ENCODE measurements at regions not wholly inside any gene's neighbourhood (a gene's known extent, or its start where the extent isn't known, plus 50 kb on each side); places are given as distances from the start of the nearest gene placed in this dataset.
"Not testable (repeated sequence)": the region's sequence is repeated elsewhere in the genome, so short reads cannot be mapped to it uniquely, and the experiment has no call there.

GRCh38 chr16:31718998-31719397 lies 154.6 kb upstream of the ZNF267 start:
- no peak overlapping the region for H3K4me3 Mint-ChIP-seq
- H3K36me3 Mint-ChIP-seq = peaks cover 88% of the 10 kb centered on the region
- ATAC-seq = no peak
- H3K4me1 Mint-ChIP-seq = peaks cover 18% of the 10 kb centered on the region
- CTCF ChIA-PET = no interaction called here
- H3K27ac Mint-ChIP-seq = no peak overlapping the region
- no peaks in the 10 kb centered on the region for H3K27me3 Mint-ChIP-seq
- H3K9me3 Mint-ChIP-seq (ENCODE audit: low read depth) = peaks cover 10% of the 10 kb centered on the region
- no peak for DNase-seq

GRCh38 chr16:31727553-31727952 lies 146.1 kb upstream of the ZNF267 start:
- Mint-ChIP-seq H3K36me3 (peaks cover 86% of the 10 kb centered on the region), H3K4me1 (peaks cover 1% of the 10 kb centered on the region), H3K9me3 (ENCODE audit: low read depth) (peaks cover 37% of the 10 kb centered on the region), H3K4me3 (no peak overlapping the region), H3K27ac (no peak overlapping the region), H3K27me3 (no peaks in the 10 kb centered on the region)
- CTCF ChIA-PET = no interaction called here
- no peak for ATAC-seq
- DNase-seq = no peak

GRCh38 chr16:31734265-31734664 lies 139.3 kb upstream of the ZNF267 start:
- CTCF ChIA-PET = no interaction called here
- no peaks in the 10 kb centered on the region for H3K4me1 Mint-ChIP-seq
- no peak overlapping the region for H3K27ac Mint-ChIP-seq
- H3K36me3 Mint-ChIP-seq = peaks cover 84% of the 10 kb centered on the region
- H3K4me3 Mint-ChIP-seq = no peak overlapping the region
- H3K9me3 Mint-ChIP-seq (ENCODE audit: low read depth) = peaks cover 37% of the 10 kb centered on the region
- no peak for ATAC-seq
- no peak for DNase-seq
- H3K27me3 Mint-ChIP-seq = no peaks in the 10 kb centered on the region

DNA sequence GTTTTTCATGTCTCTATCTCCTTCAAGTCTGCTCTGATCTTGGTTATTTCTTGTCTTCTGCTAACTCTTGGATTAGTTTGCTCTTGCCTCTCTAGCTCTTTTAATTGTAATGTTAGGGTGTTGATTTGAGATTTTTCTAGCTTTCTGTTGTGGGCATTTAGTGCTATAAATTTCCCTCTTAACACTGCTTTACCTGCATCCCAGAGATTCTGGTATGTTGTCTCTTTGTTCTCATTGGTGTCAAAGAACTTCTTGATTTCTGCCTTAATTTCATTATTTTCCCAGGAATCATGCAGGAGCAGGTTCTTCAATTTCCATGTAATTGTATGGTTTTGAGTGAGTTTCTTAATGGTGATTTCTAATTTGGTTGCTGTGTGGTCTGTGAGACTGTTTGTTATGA lies 128.5 kb upstream of the ZNF267 start:
- H3K27me3 Mint-ChIP-seq, H3K27ac Mint-ChIP-seq, H3K4me3 Mint-ChIP-seq, ATAC-seq, DNase-seq, CTCF ChIA-PET, H3K4me1 Mint-ChIP-seq: not testable (repeated sequence)
- Mint-ChIP-seq H3K9me3 (ENCODE audit: low read depth) (peaks cover 51% of the 10 kb centered on the region), H3K36me3 (peaks cover 92% of the 10 kb centered on the region)

GRCh38 chr16:31745900-31746299 lies 127.7 kb upstream of the ZNF267 start:
- Mint-ChIP-seq H3K27me3 (no peaks in the 10 kb centered on the region), H3K4me1 (no peaks in the 10 kb centered on the region), H3K4me3 (no peak overlapping the region), H3K9me3 (ENCODE audit: low read depth) (peaks cover 49% of the 10 kb centered on the region), H3K36me3 (peaks cover 91% of the 10 kb centered on the region), H3K27ac (no peak overlapping the region)
- CTCF ChIA-PET = no interaction called here
- DNase-seq (no peak), ATAC-seq (no peak)

DNA sequence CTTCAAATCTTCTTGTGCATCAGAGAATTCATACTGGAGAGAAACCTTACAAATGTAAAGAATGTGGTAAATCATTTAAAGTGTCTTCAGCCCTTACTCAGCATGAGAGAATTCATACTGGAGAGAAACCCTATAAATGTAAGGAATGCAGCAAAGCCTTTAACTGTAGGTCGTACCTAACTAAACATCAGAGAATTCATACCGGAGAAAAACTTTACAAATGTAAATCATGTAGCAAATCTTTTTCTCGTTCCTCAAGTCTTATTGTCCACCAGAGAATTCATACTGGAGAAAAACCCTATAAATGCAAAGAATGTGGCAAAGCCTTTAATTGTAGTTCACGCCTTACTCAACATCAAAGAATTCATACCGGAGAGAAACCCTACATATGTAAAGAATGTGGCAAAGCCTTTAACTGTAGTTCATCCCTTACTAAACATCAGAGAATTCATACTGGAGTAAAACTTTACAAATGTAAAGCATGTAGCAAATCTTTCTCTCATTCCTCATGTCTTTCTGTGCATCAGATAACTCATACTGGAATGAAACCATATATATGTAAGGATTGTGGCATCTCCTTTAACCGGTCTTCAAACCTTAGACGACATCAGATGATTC lies 118.5 kb upstream of the ZNF267 start:
- no peak overlapping the region for H3K27ac Mint-ChIP-seq
- CTCF ChIA-PET = no interaction called here
- peaks cover 62% of the 10 kb centered on the region for H3K9me3 Mint-ChIP-seq (ENCODE audit: low read depth)
- DNase-seq (no peak), ATAC-seq (no peak)
- no peak overlapping the region for H3K4me3 Mint-ChIP-seq
- H3K4me1 Mint-ChIP-seq = no peaks in the 10 kb centered on the region
- H3K27me3 Mint-ChIP-seq = no peaks in the 10 kb centered on the region
- H3K36me3 Mint-ChIP-seq = peaks cover 81% of the 10 kb centered on the region

DNA sequence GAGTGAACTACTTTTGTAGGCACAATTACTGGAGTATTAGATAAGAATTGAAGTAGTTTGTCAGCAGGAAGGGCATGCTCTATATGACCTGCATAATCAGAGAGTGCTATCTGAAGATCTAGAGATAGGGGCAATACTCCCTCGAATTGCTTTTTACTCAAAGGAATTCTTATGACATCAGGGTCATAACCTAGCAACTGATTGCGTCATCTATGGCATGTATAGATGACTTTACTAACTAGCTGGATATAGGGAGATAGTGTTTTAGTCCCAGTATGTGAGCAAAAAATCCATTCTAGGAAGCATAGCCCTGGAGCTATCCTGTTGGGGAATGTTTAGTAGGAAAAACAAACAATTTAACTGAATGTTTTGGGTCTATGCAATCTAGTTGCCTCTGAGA lies 109.5 kb upstream of the ZNF267 start:
- peaks cover 28% of the 10 kb centered on the region for H3K9me3 Mint-ChIP-seq (ENCODE audit: low read depth)
- no peak overlapping the region for H3K27ac Mint-ChIP-seq
- no peaks in the 10 kb centered on the region for H3K4me1 Mint-ChIP-seq
- DNase-seq (no peak), ATAC-seq (no peak)
- CTCF ChIA-PET = no interaction called here
- no peak overlapping the region for H3K4me3 Mint-ChIP-seq
- H3K27me3 Mint-ChIP-seq = no peaks in the 10 kb centered on the region
- H3K36me3 Mint-ChIP-seq = peaks cover 27% of the 10 kb centered on the region

- peaks cover 13% of the 10 kb centered on the region for H3K36me3 Mint-ChIP-seq
These were observed 106.3 kb upstream of the ZNF267 start for GRCh38 chr16:31767267-31767666.

DNA sequence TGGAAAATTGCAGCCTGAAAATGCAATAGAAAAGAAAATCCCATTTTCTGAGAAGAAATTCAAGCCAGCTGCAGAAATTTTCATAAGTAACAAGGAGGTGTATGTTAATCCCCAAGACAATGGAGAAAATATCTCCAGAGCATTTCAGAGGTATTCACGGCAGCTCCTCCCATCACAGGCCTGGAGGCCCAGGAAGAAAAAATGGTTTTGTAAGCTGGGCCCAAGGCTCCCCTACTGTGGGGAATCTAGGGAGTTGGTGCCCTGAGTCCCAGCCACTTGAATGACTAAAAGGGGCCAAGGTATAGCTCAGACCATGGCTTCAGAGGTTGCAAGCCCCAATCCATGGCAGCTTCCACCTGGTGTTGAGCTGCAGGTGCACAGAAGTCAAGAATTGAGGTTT lies 93.3 kb upstream of the ZNF267 start:
- Mint-ChIP-seq H3K27me3 (no peaks in the 10 kb centered on the region), H3K9me3 (ENCODE audit: low read depth) (peaks cover 20% of the 10 kb centered on the region), H3K27ac (no peak overlapping the region), H3K4me1 (no peaks in the 10 kb centered on the region), H3K4me3 (no peak overlapping the region), H3K36me3 (no peaks in the 10 kb centered on the region)
- CTCF ChIA-PET = no interaction called here
- no peak for ATAC-seq
- DNase-seq = no peak

More at GRCh38 chr16:31767267-31767666, 106.3 kb upstream of the ZNF267 start:
- Mint-ChIP-seq H3K27me3 (no peaks in the 10 kb centered on the region), H3K27ac (no peak overlapping the region), H3K9me3 (ENCODE audit: low read depth) (peaks cover 31% of the 10 kb centered on the region), H3K4me1 (no peaks in the 10 kb centered on the region), H3K4me3 (no peak overlapping the region)
- no peak for ATAC-seq
- CTCF ChIA-PET = no interaction called here
- no peak for DNase-seq

GRCh38 chr16:31785126-31785525 lies 88.5 kb upstream of the ZNF267 start:
- DNase-seq = no peak
- CTCF ChIA-PET = interaction anchor here (0.6 kb wide), 1 partner anchor 402 kb away, joined by 3 read pairs; no protein-coding TSS in a partner anchor
- peaks cover 14% of the 10 kb centered on the region for H3K9me3 Mint-ChIP-seq (ENCODE audit: low read depth)

GRCh38 chr16:31807086-31807485 lies 66.5 kb upstream of the ZNF267 start:
- H3K4me3 Mint-ChIP-seq = no peak overlapping the region
- H3K9me3 Mint-ChIP-seq (ENCODE audit: low read depth) = no peaks in the 10 kb centered on the region
- CTCF ChIA-PET = no interaction called here
- no peaks in the 10 kb centered on the region for H3K4me1 Mint-ChIP-seq
- DNase-seq (no peak), ATAC-seq (no peak)
- no peaks in the 10 kb centered on the region for H3K36me3 Mint-ChIP-seq
- no peaks in the 10 kb centered on the region for H3K27me3 Mint-ChIP-seq
- no peak overlapping the region for H3K27ac Mint-ChIP-seq

More at GRCh38 chr16:31785126-31785525, 88.5 kb upstream of the ZNF267 start:
- Mint-ChIP-seq H3K4me1 (no peaks in the 10 kb centered on the region), H3K27me3 (no peaks in the 10 kb centered on the region), H3K4me3 (no peak overlapping the region), H3K27ac (no peak overlapping the region), H3K36me3 (no peaks in the 10 kb centered on the region)
- no peak for ATAC-seq

DNA sequence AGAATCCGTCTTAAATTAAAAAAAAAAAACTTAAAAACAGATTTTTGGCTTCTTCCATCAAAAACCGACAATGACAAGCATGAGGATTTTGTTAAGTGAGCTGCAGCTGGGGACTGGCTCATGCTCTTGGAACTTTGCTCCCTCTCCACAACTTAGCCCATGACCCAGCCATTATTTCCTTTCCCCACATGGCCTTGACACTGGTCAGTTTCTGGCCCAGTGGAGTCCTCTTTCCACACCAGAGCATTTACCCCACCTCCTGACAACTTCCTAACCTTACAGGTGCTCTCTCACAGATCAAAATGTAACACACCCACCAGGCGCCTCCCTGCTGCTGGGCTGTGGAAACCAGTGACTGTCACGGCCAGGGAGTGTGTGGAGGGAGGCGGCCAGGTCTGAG lies 62.7 kb upstream of the ZNF267 start:
- CTCF ChIA-PET = no interaction called here

DNA sequence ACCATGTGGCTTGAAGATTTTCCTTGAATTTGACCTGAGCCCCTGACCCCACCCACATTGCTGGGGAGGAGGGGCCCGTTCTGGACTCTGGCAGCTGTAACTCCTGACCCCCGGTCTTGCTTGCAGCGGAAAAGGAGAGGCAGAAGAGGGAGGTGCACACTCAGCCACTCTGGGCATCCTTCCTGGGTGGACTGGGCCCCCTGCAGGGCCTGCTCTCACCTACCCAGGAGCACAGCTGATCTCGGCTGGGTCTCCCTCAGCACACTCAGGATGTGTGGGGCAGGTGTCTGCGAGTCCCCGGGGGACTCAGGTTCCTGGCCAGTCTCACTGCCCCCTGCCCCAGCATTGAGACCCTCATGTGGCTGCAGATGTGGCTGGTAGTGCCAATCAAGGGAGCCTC lies 57.5 kb upstream of the ZNF267 start:
- not testable (repeated sequence) for DNase-seq; H3K9me3 Mint-ChIP-seq (ENCODE audit: low read depth); H3K27me3 Mint-ChIP-seq; H3K4me3 Mint-ChIP-seq; H3K27ac Mint-ChIP-seq; H3K4me1 Mint-ChIP-seq; H3K36me3 Mint-ChIP-seq; ATAC-seq
- CTCF ChIA-PET = interaction anchor here (0.6 kb wide), 1 partner anchor 49 kb away, joined by 3 read pairs; no protein-coding TSS in a partner anchor

More for the DNA sequence above, 62.7 kb upstream of the ZNF267 start:
- ATAC-seq (no peak), DNase-seq (no peak)
- Mint-ChIP-seq H3K4me3 (no peak overlapping the region), H3K9me3 (ENCODE audit: low read depth) (no peaks in the 10 kb centered on the region), H3K27ac (no peak overlapping the region), H3K36me3 (no peaks in the 10 kb centered on the region), H3K4me1 (no peaks in the 10 kb centered on the region), H3K27me3 (no peaks in the 10 kb centered on the region)

- ATAC-seq (no peak), DNase-seq (no peak)
- Mint-ChIP-seq H3K36me3 (peaks cover 1% of the 10 kb centered on the region), H3K27ac (no peak overlapping the region), H3K27me3 (no peaks in the 10 kb centered on the region), H3K9me3 (ENCODE audit: low read depth) (peaks cover 8% of the 10 kb centered on the region), H3K4me3 (no peak overlapping the region), H3K4me1 (no peaks in the 10 kb centered on the region)
- CTCF ChIA-PET = no interaction called here
These were observed 54.2 kb upstream of the ZNF267 start for GRCh38 chr16:31819386-31819785.

DNA sequence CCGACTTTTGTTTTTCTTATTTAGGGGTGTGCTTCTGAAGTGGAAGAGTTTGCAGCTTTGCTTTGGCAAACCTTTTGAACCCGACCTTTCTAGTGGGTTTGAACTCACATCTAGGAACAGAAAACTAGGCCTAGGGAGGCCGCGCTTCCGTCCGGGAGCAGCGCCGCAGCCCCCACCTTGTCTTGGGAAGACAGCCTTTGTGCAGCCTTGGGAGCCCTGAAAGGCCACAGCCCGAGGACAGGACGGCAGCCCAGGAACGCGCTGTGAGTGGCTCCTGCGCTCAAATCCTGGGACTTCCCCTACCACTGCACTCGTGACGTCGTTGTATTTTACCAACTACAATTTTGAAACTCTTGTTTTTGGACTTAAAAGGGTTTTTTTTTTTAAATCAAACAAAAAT lies 53.7 kb upstream of the ZNF267 start:
- Mint-ChIP-seq H3K4me3 (no peak overlapping the region), H3K9me3 (ENCODE audit: low read depth) (peaks cover 8% of the 10 kb centered on the region), H3K4me1 (no peaks in the 10 kb centered on the region), H3K27me3 (no peaks in the 10 kb centered on the region), H3K36me3 (peaks cover 1% of the 10 kb centered on the region), H3K27ac (no peak overlapping the region)
- DNase-seq (no peak), ATAC-seq (no peak)
- CTCF ChIA-PET = no interaction called here
